CD4-positive, CD25-positive, alpha-beta regulatory T cell (primary cell): ENCODE measurements at regions not wholly inside any gene's neighbourhood (a gene's known extent, or its start where the extent isn't known, plus 50 kb on each side); places are given as distances from the start of the nearest gene placed in this dataset.

Experiments used
- ATAC-seq, 2 donors: fragments of 150-1000 bp; cut with Tn5 transposase; one replicate each; pipeline ENCODE4 v1.10.0; 2021; ENCODE audit warnings: low read depth in 2 of 2, moderate number of reproducible peaks in 2 of 2, moderate library complexity in 1 of 2
- DNase-seq, 3 donors: peaks; one replicate each; pipeline versions ENCODE4 v3.0.0 to v3.0.0-alpha.2; 2012 to 2022; ENCODE audit warnings: mixed read lengths in 1 of 3
- H3K27ac ChIP-seq: one replicate; pipeline ENCODE4 v1.7.0; 2013; ENCODE audit warnings: mild to moderate bottlenecking, low read length; ENCODE audit not compliant: insufficient read depth, poor library complexity, severe bottlenecking
- H3K27me3 ChIP-seq: one replicate; pipeline ENCODE4 v1.7.0; 2013; ENCODE audit warnings: low read length; ENCODE audit not compliant: control insufficient read depth, insufficient read depth
- H3K36me3 ChIP-seq: one replicate; pipeline ENCODE4 v1.7.0; 2013; ENCODE audit warnings: mild to moderate bottlenecking, low read length, moderate library complexity; ENCODE audit not compliant: control insufficient read depth, insufficient read depth
- H3K4me1 ChIP-seq: 2 replicates; pipeline ENCODE4 v1.7.0; 2013; ENCODE audit warnings: mild to moderate bottlenecking, low read length; ENCODE audit not compliant: insufficient read depth, control insufficient read depth, poor library complexity, severe bottlenecking
- H3K4me3 ChIP-seq: one replicate; pipeline ENCODE4 v1.7.0; 2013; ENCODE audit warnings: low read depth, mild to moderate bottlenecking, low read length, moderate library complexity
- H3K9me3 ChIP-seq, 2 experiments: 1 replicate in 1 of 2; 2 replicates in 1 of 2; pipeline ENCODE4 v1.7.0; 2013; ENCODE audit warnings: low read length in 2 of 2, mild to moderate bottlenecking in 1 of 2, moderate library complexity in 1 of 2; ENCODE audit not compliant: control insufficient read depth in 2 of 2
- H3K27ac Mint-ChIP-seq, 3 donors: one replicate each; pipeline ENCODE4 v1.8.0; 2020 to 2022; ENCODE audit warnings: mild to moderate bottlenecking in 3 of 3, mixed read lengths in 3 of 3, moderate library complexity in 2 of 3
- H3K27me3 Mint-ChIP-seq: one replicate; pipeline ENCODE4 v1.8.0; 2022; ENCODE audit warnings: mild to moderate bottlenecking, mixed read lengths
- H3K36me3 Mint-ChIP-seq: one replicate; pipeline ENCODE4 v1.8.0; 2020; ENCODE audit warnings: mixed read lengths
- H3K4me1 Mint-ChIP-seq, 4 donors: one replicate each; pipeline ENCODE4 v1.8.0; 2020 to 2022; ENCODE audit warnings: mixed read lengths in 4 of 4, mild to moderate bottlenecking in 1 of 4
- H3K4me3 Mint-ChIP-seq, 4 donors: one replicate each; pipeline ENCODE4 v1.8.0; 2020 to 2022; ENCODE audit warnings: mild to moderate bottlenecking in 4 of 4, mixed read lengths in 4 of 4, moderate library complexity in 3 of 4
- H3K9me3 Mint-ChIP-seq, 7 donors: one replicate each; pipeline ENCODE4 v1.8.0; 2020 to 2022; ENCODE audit warnings: mixed read lengths in 7 of 7, mild to moderate bottlenecking in 3 of 7, moderate library complexity in 2 of 7

GRCh38 chr4:12186526-12186925 lies 757.8 kb upstream of the HS3ST1 start:
- no peaks in the 10 kb centered on the region for H3K9me3 ChIP-seq

GRCh38 chr4:12178614-12179610 lies 750.2 kb upstream of the HS3ST1 start:
- Mint-ChIP-seq H3K27me3 (no peaks in the 10 kb centered on the region), H3K4me1 (no peaks in the 10 kb centered on the region)
- ATAC-seq: no peak

More at GRCh38 chr4:12186526-12186925, 757.8 kb upstream of the HS3ST1 start:
- Mint-ChIP-seq H3K27me3 (no peaks in the 10 kb centered on the region), H3K4me1 (no peaks in the 10 kb centered on the region), H3K36me3 (no peaks in the 10 kb centered on the region), H3K9me3 (peaks cover 0 to 6% (median 3%) of the 10 kb centered on the region in 7 donors), H3K27ac (no peak overlapping the region), H3K4me3 (peak overlapping the region in 1 of 4 donors; percentile 27)
- Histone ChIP-seq H3K4me1 (no peaks in the 10 kb centered on the region), H3K4me3 (no peak overlapping the region), H3K27ac (no peak overlapping the region), H3K27me3 (no peaks in the 10 kb centered on the region), H3K36me3 (no peaks in the 10 kb centered on the region)
- DNase-seq (no peak), ATAC-seq (no peak)

GRCh38 chr4:12177416-12177815 lies 748.7 kb upstream of the HS3ST1 start:
- DNase-seq (no peak), ATAC-seq (no peak)
- H3K9me3 Mint-ChIP-seq: peaks cover 0 to 16% (median 10%) of the 10 kb centered on the region in 7 donors
- H3K36me3 ChIP-seq: no peaks in the 10 kb centered on the region
- H3K4me3 Mint-ChIP-seq: no peak overlapping the region
- H3K27me3 ChIP-seq: no peaks in the 10 kb centered on the region
- H3K4me3 ChIP-seq: no peak overlapping the region
- no peak overlapping the region for H3K27ac ChIP-seq
- no peaks in the 10 kb centered on the region for H3K27me3 Mint-ChIP-seq
- H3K36me3 Mint-ChIP-seq: no peaks in the 10 kb centered on the region
- H3K27ac Mint-ChIP-seq: no peak overlapping the region
- no peaks in the 10 kb centered on the region for H3K4me1 ChIP-seq
- no peaks in the 10 kb centered on the region for H3K4me1 Mint-ChIP-seq
- H3K9me3 ChIP-seq: peaks cover 0 to 4% of the 10 kb centered on the region in 2 experiments

More at GRCh38 chr4:12178614-12179610, 750.2 kb upstream of the HS3ST1 start:
- no peak overlapping the region for H3K27ac ChIP-seq
- H3K4me1 ChIP-seq: no peaks in the 10 kb centered on the region
- H3K9me3 Mint-ChIP-seq: peaks cover 0 to 16% (median 10%) of the 10 kb centered on the region in 7 donors
- peaks cover 0 to 4% of the 10 kb centered on the region in 2 experiments for H3K9me3 ChIP-seq
- no peaks in the 10 kb centered on the region for H3K36me3 ChIP-seq
- no peak overlapping the region for H3K4me3 Mint-ChIP-seq
- DNase-seq: no peak
- H3K27me3 ChIP-seq: no peaks in the 10 kb centered on the region
- H3K36me3 Mint-ChIP-seq: no peaks in the 10 kb centered on the region
- H3K27ac Mint-ChIP-seq: no peak overlapping the region
- H3K4me3 ChIP-seq: no peak overlapping the region

- peaks cover 1 to 22% (median 6%) of the 10 kb centered on the region in 7 donors for H3K9me3 Mint-ChIP-seq
- H3K36me3 Mint-ChIP-seq: no peaks in the 10 kb centered on the region
- no peak for ATAC-seq
- H3K27me3 ChIP-seq: no peaks in the 10 kb centered on the region
- no peaks in the 10 kb centered on the region for H3K4me1 Mint-ChIP-seq
- H3K9me3 ChIP-seq: peaks cover 0 to 4% of the 10 kb centered on the region in 2 experiments
- H3K36me3 ChIP-seq: no peaks in the 10 kb centered on the region
- H3K27me3 Mint-ChIP-seq: no peaks in the 10 kb centered on the region
- no peak overlapping the region for H3K4me3 ChIP-seq
- no peak overlapping the region for H3K27ac ChIP-seq
- no peak overlapping the region for H3K27ac Mint-ChIP-seq
- no peak for DNase-seq
- no peak overlapping the region for H3K4me3 Mint-ChIP-seq
- no peaks in the 10 kb centered on the region for H3K4me1 ChIP-seq
These were observed 744.8 kb upstream of the HS3ST1 start for GRCh38 chr4:12173496-12173895.

GRCh38 chr4:12172198-12172973 lies 743.7 kb upstream of the HS3ST1 start:
- no peaks in the 10 kb centered on the region for H3K36me3 ChIP-seq
- Mint-ChIP-seq H3K27ac (no peak overlapping the region), H3K36me3 (no peaks in the 10 kb centered on the region), H3K27me3 (no peaks in the 10 kb centered on the region), H3K9me3 (peaks cover under 1 to 20% (median 4%) of the 10 kb centered on the region in 7 donors), H3K4me3 (no peak overlapping the region), H3K4me1 (no peaks in the 10 kb centered on the region)
- H3K27ac ChIP-seq: no peak overlapping the region
- H3K9me3 ChIP-seq: peaks cover 0 to 1% of the 10 kb centered on the region in 2 experiments
- no peak overlapping the region for H3K4me3 ChIP-seq
- H3K4me1 ChIP-seq: no peaks in the 10 kb centered on the region
- no peak for DNase-seq
- no peak for ATAC-seq
- no peaks in the 10 kb centered on the region for H3K27me3 ChIP-seq

- H3K27ac ChIP-seq: no peak overlapping the region
- no peaks in the 10 kb centered on the region for H3K36me3 ChIP-seq
- no peak for ATAC-seq
- no peaks in the 10 kb centered on the region for H3K27me3 Mint-ChIP-seq
- no peak overlapping the region for H3K4me3 Mint-ChIP-seq
- no peaks in the 10 kb centered on the region for H3K36me3 Mint-ChIP-seq
- H3K27ac Mint-ChIP-seq: no peak overlapping the region
- H3K27me3 ChIP-seq: no peaks in the 10 kb centered on the region
- no peaks in the 10 kb centered on the region for H3K4me1 Mint-ChIP-seq
- H3K4me1 ChIP-seq: no peaks in the 10 kb centered on the region
- H3K4me3 ChIP-seq: no peak overlapping the region
- no peaks in the 10 kb centered on the region for H3K9me3 ChIP-seq
- peaks cover 0 to 17% (median 7%) of the 10 kb centered on the region in 7 donors for H3K9me3 Mint-ChIP-seq
- no peak for DNase-seq
These were observed 741.6 kb upstream of the HS3ST1 start for GRCh38 chr4:12170308-12170707.

GRCh38 chr4:12165616-12166015 lies 736.9 kb upstream of the HS3ST1 start:
- Histone ChIP-seq H3K27ac (no peak overlapping the region), H3K4me3 (no peak overlapping the region), H3K27me3 (no peaks in the 10 kb centered on the region), H3K36me3 (no peaks in the 10 kb centered on the region), H3K4me1 (no peaks in the 10 kb centered on the region), H3K9me3 (peaks cover 0 to 2% of the 10 kb centered on the region in 2 experiments)
- peak overlapping the region in 1 of 4 donors; percentile 39 for H3K4me3 Mint-ChIP-seq
- no peaks in the 10 kb centered on the region for H3K36me3 Mint-ChIP-seq
- no peak for ATAC-seq
- DNase-seq: no peak
- no peaks in the 10 kb centered on the region for H3K4me1 Mint-ChIP-seq
- no peak overlapping the region for H3K27ac Mint-ChIP-seq
- no peaks in the 10 kb centered on the region for H3K27me3 Mint-ChIP-seq
- peaks cover 4 to 19% (median 8%) of the 10 kb centered on the region in 7 donors for H3K9me3 Mint-ChIP-seq
